ENCODE measurements at regions not wholly inside any gene's neighbourhood (a gene's known extent, or its start where the extent isn't known, plus 50 kb on each side); places are given as distances from the start of the nearest gene placed in this dataset.

- TF ChIP-seq, protein P1, sequence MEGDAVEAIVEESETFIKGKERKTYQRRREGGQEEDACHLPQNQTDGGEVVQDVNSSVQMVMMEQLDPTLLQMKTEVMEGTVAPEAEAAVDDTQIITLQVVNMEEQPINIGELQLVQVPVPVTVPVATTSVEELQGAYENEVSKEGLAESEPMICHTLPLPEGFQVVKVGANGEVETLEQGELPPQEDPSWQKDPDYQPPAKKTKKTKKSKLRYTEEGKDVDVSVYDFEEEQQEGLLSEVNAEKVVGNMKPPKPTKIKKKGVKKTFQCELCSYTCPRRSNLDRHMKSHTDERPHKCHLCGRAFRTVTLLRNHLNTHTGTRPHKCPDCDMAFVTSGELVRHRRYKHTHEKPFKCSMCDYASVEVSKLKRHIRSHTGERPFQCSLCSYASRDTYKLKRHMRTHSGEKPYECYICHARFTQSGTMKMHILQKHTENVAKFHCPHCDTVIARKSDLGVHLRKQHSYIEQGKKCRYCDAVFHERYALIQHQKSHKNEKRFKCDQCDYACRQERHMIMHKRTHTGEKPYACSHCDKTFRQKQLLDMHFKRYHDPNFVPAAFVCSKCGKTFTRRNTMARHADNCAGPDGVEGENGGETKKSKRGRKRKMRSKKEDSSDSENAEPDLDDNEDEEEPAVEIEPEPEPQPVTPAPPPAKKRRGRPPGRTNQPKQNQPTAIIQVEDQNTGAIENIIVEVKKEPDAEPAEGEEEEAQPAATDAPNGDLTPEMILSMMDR (conservative IDR thresholded peaks at IDR 0.05; ENCODE audit: low read depth, low read length): no peak
- TF ChIP-seq EZH2 (IDR thresholded peaks at IDR 0.05; ENCODE audit: low read length, unreplicated experiment) (no peak), EZH2phosphoT487 (IDR thresholded peaks at IDR 0.05; ENCODE audit: borderline replicate concordance, low read length) (no peak)
Observed at GRCh38 chr2:192854706-192855105, 660.0 kb upstream of the TMEFF2 start.
